ENCODE measurements at regions not wholly inside any gene's neighbourhood (a gene's known extent, or its start where the extent isn't known, plus 50 kb on each side); places are given as distances from the start of the nearest gene placed in this dataset.

DNA sequence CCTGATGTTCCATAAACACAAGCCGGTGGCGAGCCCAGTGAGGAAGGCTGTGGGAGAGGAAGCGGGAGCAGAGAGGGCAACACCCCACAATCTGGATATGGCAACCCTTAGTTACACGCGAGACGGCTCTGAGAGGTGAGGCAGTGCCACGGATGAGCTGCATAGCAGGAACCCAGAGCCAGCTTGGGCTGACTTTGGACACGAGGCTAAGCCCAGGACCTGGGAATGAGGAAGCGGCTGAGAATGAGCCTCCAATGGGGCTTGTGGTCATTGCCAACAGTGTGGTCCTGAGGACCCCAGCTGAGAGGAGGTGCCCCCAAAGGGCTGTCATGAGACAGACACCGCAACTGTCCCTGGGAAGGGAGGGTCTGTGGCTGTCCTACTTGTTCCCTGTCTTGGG, 160.0 kb upstream of the SMIM23 start:
- POLR2A ChIA-PET, result interaction anchor here (0.6 kb wide), 1 partner anchor 1043 kb away, joined by 6 read pairs; no protein-coding TSS in a partner anchor

DNA sequence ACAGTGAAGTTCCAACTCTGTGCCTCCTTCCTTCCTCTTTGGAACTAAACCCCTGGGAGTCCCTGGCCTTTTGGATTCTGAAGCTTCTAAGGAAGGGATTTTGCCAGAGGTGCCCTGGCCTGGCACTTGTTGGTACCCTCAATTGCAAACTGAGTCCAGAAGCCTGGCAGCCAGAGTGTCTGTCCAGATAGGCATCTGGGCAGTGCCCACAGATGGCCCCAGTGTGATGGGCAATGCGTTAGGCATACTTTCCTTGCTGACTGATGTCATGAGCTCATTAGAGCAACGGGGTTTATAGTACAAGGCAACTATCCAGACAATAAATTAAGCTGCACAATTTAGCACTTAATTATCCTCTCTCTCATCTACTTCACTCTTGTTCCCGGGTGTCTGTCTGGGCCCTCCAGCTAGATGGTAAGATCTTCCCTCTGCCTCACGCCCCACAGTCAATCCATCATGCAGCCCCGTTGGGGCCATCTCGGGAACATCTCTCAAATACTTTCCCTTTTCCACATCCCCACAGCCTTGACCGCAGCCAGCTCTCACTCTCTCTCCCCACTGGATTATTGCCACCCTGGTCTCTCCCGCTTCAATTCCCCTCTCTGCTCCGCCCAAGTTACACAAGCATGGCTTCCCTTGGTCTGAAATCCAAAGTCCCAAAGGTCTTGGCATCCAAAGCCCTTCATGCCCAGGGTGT, 157.5 kb upstream of the SMIM23 start:
- peaks cover 5 to 28% (median 24%) of the 10 kb centered on the region in 4 experiments for H3K4me1 ChIP-seq (ENCODE audit: control extremely low read depth in 1 of 4, control insufficient read depth in 4 of 4, insufficient read depth in 4 of 4, low read length in 3 of 4)
- no peaks in the 10 kb centered on the region for H3K27me3 ChIP-seq (replicated peaks in 2 of 5; ENCODE audit: control insufficient read depth in 4 of 5, insufficient read depth in 5 of 5, low read length in 4 of 5)
- 94% methylated on average over 8 of the region's 9 CpGs for WGBS (ENCODE audit: insufficient coverage)
- POLR2A ChIA-PET, result no interaction called here
- no peaks in the 10 kb centered on the region for H3K9me3 ChIP-seq (ENCODE audit: control extremely low read depth in 1 of 5, control insufficient read depth in 4 of 5, insufficient read depth in 2 of 5, low read depth in 1 of 5, low read length in 4 of 5)
- no peak overlapping the region for H3K4me3 ChIP-seq (ENCODE audit: control insufficient read depth in 1 of 7, extremely low read depth in 1 of 7, insufficient read depth in 4 of 7, low read depth in 2 of 7, low read length in 6 of 7)
- H3K36me3 ChIP-seq (ENCODE audit: control insufficient read depth in 4 of 4, insufficient read depth in 4 of 4, low read length in 3 of 4), result no peaks in the 10 kb centered on the region
- CTCF ChIA-PET, result interaction anchor here (0.7 to 1.4 kb wide), 4 partner anchors 25 to 108 kb away, joined by 3 read pairs; no protein-coding TSS in a partner anchor
- DNase-seq, result no peak
- H3K27ac ChIP-seq (ENCODE audit: insufficient read depth in 1 of 2, low read depth in 1 of 2, low read length in 2 of 2, poor library complexity in 1 of 2, severe bottlenecking in 2 of 2), result no peak overlapping the region

More for the DNA sequence above, 160.0 kb upstream of the SMIM23 start:
- Histone ChIP-seq H3K9me3 (ENCODE audit: control extremely low read depth in 1 of 5, control insufficient read depth in 4 of 5, insufficient read depth in 2 of 5, low read depth in 1 of 5, low read length in 4 of 5) (no peaks in the 10 kb centered on the region), H3K36me3 (ENCODE audit: control insufficient read depth in 4 of 4, insufficient read depth in 4 of 4, low read length in 3 of 4) (no peaks in the 10 kb centered on the region), H3K4me1 (ENCODE audit: control extremely low read depth in 1 of 4, control insufficient read depth in 4 of 4, insufficient read depth in 4 of 4, low read length in 3 of 4) (peaks cover 5 to 17% (median 16%) of the 10 kb centered on the region in 4 experiments), H3K4me3 (ENCODE audit: control insufficient read depth in 1 of 7, extremely low read depth in 1 of 7, insufficient read depth in 4 of 7, low read depth in 2 of 7, low read length in 6 of 7) (no peak overlapping the region), H3K27me3 (replicated peaks in 2 of 5; ENCODE audit: control insufficient read depth in 4 of 5, insufficient read depth in 5 of 5, low read length in 4 of 5) (no peaks in the 10 kb centered on the region), H3K27ac (ENCODE audit: insufficient read depth in 1 of 2, low read depth in 1 of 2, low read length in 2 of 2, poor library complexity in 1 of 2, severe bottlenecking in 2 of 2) (no peak overlapping the region)
- CTCF ChIA-PET, result interaction anchor here (1.2 to 1.9 kb wide), 2 partner anchors 10 to 18 kb away, joined by 4 to 5 read pairs; no protein-coding TSS in a partner anchor
- 97% methylated on average over 10 of the region's 10 CpGs for WGBS (ENCODE audit: insufficient coverage)
- no peak for DNase-seq

DNA sequence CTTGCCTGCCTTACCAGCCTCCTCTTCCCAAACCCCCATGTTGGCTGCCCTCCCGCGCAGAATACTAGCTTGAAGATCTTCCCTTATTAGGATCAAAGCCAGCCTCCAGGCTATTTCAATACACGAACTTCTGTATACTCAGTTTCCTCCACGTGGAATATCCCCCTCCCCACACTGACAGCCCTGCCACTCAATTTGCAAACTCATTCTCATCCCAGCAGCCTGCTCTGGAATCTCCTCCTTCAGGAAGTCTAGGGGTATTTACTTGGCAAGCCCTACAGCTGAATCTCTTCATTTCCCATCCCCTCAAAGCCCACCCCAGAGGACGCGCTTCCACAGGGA, 157.0 kb upstream of the SMIM23 start:
- H3K4me1 ChIP-seq (ENCODE audit: control extremely low read depth in 1 of 4, control insufficient read depth in 4 of 4, insufficient read depth in 4 of 4, low read length in 3 of 4), result peaks cover 9 to 33% (median 27%) of the 10 kb centered on the region in 4 experiments
- no peaks in the 10 kb centered on the region for H3K36me3 ChIP-seq (ENCODE audit: control insufficient read depth in 4 of 4, insufficient read depth in 4 of 4, low read length in 3 of 4)
- CTCF ChIA-PET, result interaction anchor here (0.8 to 2.4 kb wide), 4 partner anchors 25 to 281 kb away, joined by 3 to 7 read pairs (median 3); no protein-coding TSS in a partner anchor
- POLR2A ChIA-PET, result no interaction called here
- no peaks in the 10 kb centered on the region for H3K9me3 ChIP-seq (ENCODE audit: control extremely low read depth in 1 of 5, control insufficient read depth in 4 of 5, insufficient read depth in 2 of 5, low read depth in 1 of 5, low read length in 4 of 5)
- H3K27ac ChIP-seq (ENCODE audit: insufficient read depth in 1 of 2, low read depth in 1 of 2, low read length in 2 of 2, poor library complexity in 1 of 2, severe bottlenecking in 2 of 2), result no peak overlapping the region
- WGBS (ENCODE audit: insufficient coverage), result 81% methylated on average over 4 of the region's 6 CpGs
- no peak for DNase-seq
- no peaks in the 10 kb centered on the region for H3K27me3 ChIP-seq (replicated peaks in 2 of 5; ENCODE audit: control insufficient read depth in 4 of 5, insufficient read depth in 5 of 5, low read length in 4 of 5)
- H3K4me3 ChIP-seq (ENCODE audit: control insufficient read depth in 1 of 7, extremely low read depth in 1 of 7, insufficient read depth in 4 of 7, low read depth in 2 of 7, low read length in 6 of 7), result no peak overlapping the region

DNA sequence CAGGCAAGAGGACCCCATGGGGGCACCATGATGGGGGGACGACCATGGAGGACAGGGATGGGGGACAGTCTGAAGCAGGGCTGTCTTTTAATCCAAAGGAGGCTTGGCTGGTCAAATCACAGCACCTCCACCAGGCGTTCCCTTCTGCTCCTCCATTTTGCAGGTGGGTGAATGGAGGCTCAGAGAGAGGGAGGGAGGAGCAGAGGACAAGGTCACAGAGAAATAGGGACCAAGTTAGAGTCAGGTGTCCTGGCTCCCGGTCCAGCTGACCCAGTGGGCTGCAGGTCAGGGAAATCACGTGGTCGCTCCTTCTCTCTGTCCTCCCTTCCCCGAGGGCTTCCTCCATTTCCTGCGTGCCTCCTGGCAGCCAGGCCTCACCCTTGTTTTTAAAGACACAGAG, 156.4 kb upstream of the SMIM23 start:
- ChIA-PET CTCF (interaction anchor here (0.8 to 2.4 kb wide), 5 partner anchors 10 to 280 kb away, joined by 3 to 7 read pairs (median 4); no protein-coding TSS in a partner anchor), POLR2A (no interaction called here)
- Histone ChIP-seq H3K36me3 (ENCODE audit: control insufficient read depth in 4 of 4, insufficient read depth in 4 of 4, low read length in 3 of 4) (no peaks in the 10 kb centered on the region), H3K27me3 (replicated peaks in 2 of 5; ENCODE audit: control insufficient read depth in 4 of 5, insufficient read depth in 5 of 5, low read length in 4 of 5) (no peaks in the 10 kb centered on the region), H3K4me3 (ENCODE audit: control insufficient read depth in 1 of 7, extremely low read depth in 1 of 7, insufficient read depth in 4 of 7, low read depth in 2 of 7, low read length in 6 of 7) (no peak overlapping the region), H3K27ac (ENCODE audit: insufficient read depth in 1 of 2, low read depth in 1 of 2, low read length in 2 of 2, poor library complexity in 1 of 2, severe bottlenecking in 2 of 2) (no peak overlapping the region), H3K9me3 (ENCODE audit: control extremely low read depth in 1 of 5, control insufficient read depth in 4 of 5, insufficient read depth in 2 of 5, low read depth in 1 of 5, low read length in 4 of 5) (no peaks in the 10 kb centered on the region), H3K4me1 (ENCODE audit: control extremely low read depth in 1 of 4, control insufficient read depth in 4 of 4, insufficient read depth in 4 of 4, low read length in 3 of 4) (peaks cover 13 to 39% (median 33%) of the 10 kb centered on the region in 4 experiments)
- 25% methylated on average over 3 of the region's 7 CpGs for WGBS (ENCODE audit: insufficient coverage)
- DNase-seq, result no peak

DNA sequence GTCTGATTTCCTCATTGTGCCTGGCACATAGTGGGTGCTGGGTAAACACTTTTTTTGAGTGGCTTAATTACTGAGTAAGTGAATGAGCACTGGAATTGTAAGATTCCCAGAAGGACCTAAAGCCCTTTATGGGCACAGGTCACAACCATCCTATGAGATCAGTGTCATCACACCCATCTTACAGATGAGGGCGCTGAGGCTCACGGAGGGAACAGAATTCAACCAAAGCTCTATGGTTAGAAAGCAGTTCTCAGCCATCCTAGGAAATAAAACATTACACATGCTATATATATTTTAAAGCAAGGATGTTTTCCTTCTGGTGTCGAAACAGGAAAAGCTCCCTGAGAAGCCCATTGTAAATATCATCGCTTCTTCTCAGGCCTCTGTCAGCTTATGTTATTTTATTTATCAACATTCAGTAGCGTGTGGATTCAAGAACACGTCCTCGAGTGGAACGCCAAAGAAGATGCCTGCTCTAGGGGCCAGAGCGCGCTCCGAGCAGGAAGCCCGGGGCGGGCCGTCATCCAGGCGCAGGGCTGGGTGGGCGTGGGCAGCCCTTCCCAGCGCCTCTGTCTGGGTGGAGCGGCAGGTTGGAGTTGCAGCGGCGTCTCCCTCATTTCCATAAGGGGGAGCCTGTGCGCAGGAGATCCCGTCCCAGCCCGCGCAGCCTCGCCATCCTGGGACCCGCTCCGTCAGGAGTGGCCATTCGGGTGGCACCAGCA, 155.8 kb upstream of the SMIM23 start:
- WGBS (ENCODE audit: insufficient coverage), result 2% methylated on average over 26 of the region's 28 CpGs
- Histone ChIP-seq H3K4me3 (ENCODE audit: control insufficient read depth in 1 of 7, extremely low read depth in 1 of 7, insufficient read depth in 4 of 7, low read depth in 2 of 7, low read length in 6 of 7) (peak overlapping the region in 4 of 7 experiments; percentile 2 to 43 (median 22)), H3K36me3 (ENCODE audit: control insufficient read depth in 4 of 4, insufficient read depth in 4 of 4, low read length in 3 of 4) (no peaks in the 10 kb centered on the region), H3K27ac (ENCODE audit: insufficient read depth in 1 of 2, low read depth in 1 of 2, low read length in 2 of 2, poor library complexity in 1 of 2, severe bottlenecking in 2 of 2) (no peak overlapping the region), H3K27me3 (replicated peaks in 2 of 5; ENCODE audit: control insufficient read depth in 4 of 5, insufficient read depth in 5 of 5, low read length in 4 of 5) (no peaks in the 10 kb centered on the region), H3K9me3 (ENCODE audit: control extremely low read depth in 1 of 5, control insufficient read depth in 4 of 5, insufficient read depth in 2 of 5, low read depth in 1 of 5, low read length in 4 of 5) (no peaks in the 10 kb centered on the region), H3K4me1 (ENCODE audit: control extremely low read depth in 1 of 4, control insufficient read depth in 4 of 4, insufficient read depth in 4 of 4, low read length in 3 of 4) (peaks cover 19 to 44% (median 38%) of the 10 kb centered on the region in 4 experiments)
- DNase-seq, result peak; percentile 39 to 58 (median 41)
- ChIA-PET POLR2A (no interaction called here), CTCF (interaction anchor here (0.8 to 2.4 kb wide), 7 partner anchors 10 to 280 kb away, joined by 3 to 7 read pairs (median 3); no protein-coding TSS in a partner anchor)

DNA sequence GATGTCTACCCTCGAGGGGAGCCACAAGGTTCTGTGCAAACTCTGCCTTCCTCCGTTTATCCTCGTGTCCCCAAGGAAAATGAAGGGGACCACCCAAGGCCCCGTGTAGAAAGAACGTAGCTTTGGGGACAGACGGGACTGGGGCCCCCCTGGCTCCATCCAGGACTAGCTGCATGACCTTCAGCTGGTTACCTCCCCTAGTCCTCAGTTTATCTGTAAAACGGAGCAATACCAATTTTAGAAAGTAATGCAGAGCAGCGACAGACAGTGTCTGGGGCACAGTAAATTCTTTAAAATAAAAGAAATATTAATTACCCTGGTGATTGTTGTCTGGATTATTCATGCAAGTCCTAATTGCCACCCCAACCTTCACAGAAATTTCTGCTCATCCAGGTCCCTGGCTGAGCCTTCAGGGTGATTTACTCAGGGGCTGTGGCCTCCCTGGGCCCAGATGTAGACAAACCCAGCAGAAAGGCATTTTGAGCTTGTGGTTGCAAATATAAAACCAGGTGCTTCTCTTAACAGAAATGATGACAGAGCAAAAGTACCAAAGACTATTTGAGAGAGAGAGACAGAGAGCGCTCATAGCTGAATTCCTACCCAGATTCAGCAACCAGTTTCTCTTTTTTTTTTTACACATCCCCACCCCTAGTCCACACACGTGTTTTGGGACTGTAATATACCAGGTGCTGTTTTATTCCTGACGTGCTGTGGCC, 155.1 kb upstream of the SMIM23 start:
- peak overlapping the region in 4 of 7 experiments; percentile 2 to 43 (median 22) for H3K4me3 ChIP-seq (ENCODE audit: control insufficient read depth in 1 of 7, extremely low read depth in 1 of 7, insufficient read depth in 4 of 7, low read depth in 2 of 7, low read length in 6 of 7)
- H3K9me3 ChIP-seq (ENCODE audit: control extremely low read depth in 1 of 5, control insufficient read depth in 4 of 5, insufficient read depth in 2 of 5, low read depth in 1 of 5, low read length in 4 of 5), result no peaks in the 10 kb centered on the region
- H3K27ac ChIP-seq (ENCODE audit: insufficient read depth in 1 of 2, low read depth in 1 of 2, low read length in 2 of 2, poor library complexity in 1 of 2, severe bottlenecking in 2 of 2), result no peak overlapping the region
- WGBS (ENCODE audit: insufficient coverage), result 21% methylated on average over 7 of the region's 11 CpGs
- ChIA-PET POLR2A (no interaction called here), CTCF (interaction anchor here (0.7 to 2.4 kb wide), 10 partner anchors 11 to 429 kb away, joined by 3 to 7 read pairs (median 3); no protein-coding TSS in a partner anchor)
- no peaks in the 10 kb centered on the region for H3K36me3 ChIP-seq (ENCODE audit: control insufficient read depth in 4 of 4, insufficient read depth in 4 of 4, low read length in 3 of 4)
- peak; percentile 33 to 86 (median 80) for DNase-seq
- no peaks in the 10 kb centered on the region for H3K27me3 ChIP-seq (replicated peaks in 2 of 5; ENCODE audit: control insufficient read depth in 4 of 5, insufficient read depth in 5 of 5, low read length in 4 of 5)
- H3K4me1 ChIP-seq (ENCODE audit: control extremely low read depth in 1 of 4, control insufficient read depth in 4 of 4, insufficient read depth in 4 of 4, low read length in 3 of 4), result peaks cover 22 to 51% (median 41%) of the 10 kb centered on the region in 4 experiments
